ENCODE measurements at regions not wholly inside any gene's neighbourhood (a gene's known extent, or its start where the extent isn't known, plus 50 kb on each side); places are given as distances from the start of the nearest gene placed in this dataset.

DNA sequence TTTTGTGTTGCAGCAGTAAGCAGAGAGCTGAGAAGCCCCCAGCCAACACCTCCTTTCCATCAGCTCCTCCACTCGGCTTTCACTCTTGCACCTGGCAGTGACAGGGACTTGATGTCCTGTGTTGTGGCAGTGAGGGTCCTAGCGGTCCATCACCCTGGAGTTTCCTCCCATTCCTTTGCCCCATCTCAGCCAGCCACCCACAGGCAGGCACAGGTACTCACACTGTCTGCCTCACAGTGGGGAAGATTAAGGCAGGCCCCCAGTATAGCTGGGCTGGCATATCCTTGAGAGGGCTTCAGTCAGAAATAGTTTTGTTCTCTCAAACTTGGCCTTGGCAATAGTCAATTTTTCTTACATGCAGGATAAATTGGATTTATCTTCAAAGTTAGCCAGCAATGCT, 362.7 kb downstream of the GADD45G start:
- no peak overlapping the region for H3K4me3 ChIP-seq
- DNase-seq, result no peak
- intact Hi-C loops (cut with DNase I), result no loop called here
- H3K4me1 ChIP-seq (replicated peaks in 1 of 2), result peaks cover 0 to under 1% of the 10 kb centered on the region in 2 donors
- no peak for TF ChIP-seq POLR2A (IDR thresholded peaks at IDR 0.05)
- TF ChIP-seq, protein P1, sequence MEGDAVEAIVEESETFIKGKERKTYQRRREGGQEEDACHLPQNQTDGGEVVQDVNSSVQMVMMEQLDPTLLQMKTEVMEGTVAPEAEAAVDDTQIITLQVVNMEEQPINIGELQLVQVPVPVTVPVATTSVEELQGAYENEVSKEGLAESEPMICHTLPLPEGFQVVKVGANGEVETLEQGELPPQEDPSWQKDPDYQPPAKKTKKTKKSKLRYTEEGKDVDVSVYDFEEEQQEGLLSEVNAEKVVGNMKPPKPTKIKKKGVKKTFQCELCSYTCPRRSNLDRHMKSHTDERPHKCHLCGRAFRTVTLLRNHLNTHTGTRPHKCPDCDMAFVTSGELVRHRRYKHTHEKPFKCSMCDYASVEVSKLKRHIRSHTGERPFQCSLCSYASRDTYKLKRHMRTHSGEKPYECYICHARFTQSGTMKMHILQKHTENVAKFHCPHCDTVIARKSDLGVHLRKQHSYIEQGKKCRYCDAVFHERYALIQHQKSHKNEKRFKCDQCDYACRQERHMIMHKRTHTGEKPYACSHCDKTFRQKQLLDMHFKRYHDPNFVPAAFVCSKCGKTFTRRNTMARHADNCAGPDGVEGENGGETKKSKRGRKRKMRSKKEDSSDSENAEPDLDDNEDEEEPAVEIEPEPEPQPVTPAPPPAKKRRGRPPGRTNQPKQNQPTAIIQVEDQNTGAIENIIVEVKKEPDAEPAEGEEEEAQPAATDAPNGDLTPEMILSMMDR (IDR thresholded peaks at IDR 0.05), result no peak
- no peaks in the 10 kb centered on the region for H3K36me3 ChIP-seq (replicated peaks in 1 of 2)
- WGBS, 4 donors, result 58 to 98% (median 79%) methylated on average over 2 of the region's 2 CpGs
- H3K9me3 ChIP-seq (replicated peaks in 1 of 3), result no peaks in the 10 kb centered on the region
- no peak overlapping the region for H3K27ac ChIP-seq
- no peaks in the 10 kb centered on the region for H3K27me3 ChIP-seq

DNA sequence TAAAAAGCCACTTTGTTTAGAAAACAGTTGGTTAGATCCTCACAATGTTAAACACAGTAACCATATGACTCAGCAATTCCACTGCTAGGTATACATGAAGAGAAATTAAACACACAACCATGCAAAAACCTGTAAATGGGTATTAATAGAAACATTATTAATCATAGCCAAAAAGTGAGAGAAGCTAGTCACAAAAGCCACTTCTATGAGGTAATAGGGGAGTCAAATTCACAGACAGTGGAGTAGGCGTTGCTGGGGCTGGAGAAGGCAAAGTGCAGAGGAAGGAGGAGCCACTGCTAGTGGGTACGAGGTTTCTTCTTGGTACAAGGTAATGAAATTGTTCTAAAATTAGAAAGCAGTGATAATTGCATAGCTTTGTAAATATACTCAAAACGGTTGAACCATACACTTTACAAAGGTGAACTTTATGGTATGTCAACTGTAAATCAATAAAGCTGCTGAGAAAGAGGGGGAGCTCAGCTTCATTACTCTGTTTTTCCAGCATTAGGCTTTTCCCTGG, 364.4 kb downstream of the GADD45G start:
- Histone ChIP-seq H3K27ac (no peak overlapping the region), H3K4me3 (no peak overlapping the region), H3K4me1 (replicated peaks in 1 of 2) (no peaks in the 10 kb centered on the region), H3K27me3 (no peaks in the 10 kb centered on the region), H3K36me3 (replicated peaks in 1 of 2) (no peaks in the 10 kb centered on the region), H3K9me3 (replicated peaks in 1 of 3) (no peaks in the 10 kb centered on the region)
- no peak for DNase-seq
- WGBS, 4 donors, result 28 to 61% (median 49%) methylated on average over 3 of the region's 3 CpGs
- intact Hi-C loops (cut with DNase I), result no loop called here
- no peak for TF ChIP-seq POLR2A (IDR thresholded peaks at IDR 0.05)
- TF ChIP-seq, protein P1 (IDR thresholded peaks at IDR 0.05), result no peak

DNA sequence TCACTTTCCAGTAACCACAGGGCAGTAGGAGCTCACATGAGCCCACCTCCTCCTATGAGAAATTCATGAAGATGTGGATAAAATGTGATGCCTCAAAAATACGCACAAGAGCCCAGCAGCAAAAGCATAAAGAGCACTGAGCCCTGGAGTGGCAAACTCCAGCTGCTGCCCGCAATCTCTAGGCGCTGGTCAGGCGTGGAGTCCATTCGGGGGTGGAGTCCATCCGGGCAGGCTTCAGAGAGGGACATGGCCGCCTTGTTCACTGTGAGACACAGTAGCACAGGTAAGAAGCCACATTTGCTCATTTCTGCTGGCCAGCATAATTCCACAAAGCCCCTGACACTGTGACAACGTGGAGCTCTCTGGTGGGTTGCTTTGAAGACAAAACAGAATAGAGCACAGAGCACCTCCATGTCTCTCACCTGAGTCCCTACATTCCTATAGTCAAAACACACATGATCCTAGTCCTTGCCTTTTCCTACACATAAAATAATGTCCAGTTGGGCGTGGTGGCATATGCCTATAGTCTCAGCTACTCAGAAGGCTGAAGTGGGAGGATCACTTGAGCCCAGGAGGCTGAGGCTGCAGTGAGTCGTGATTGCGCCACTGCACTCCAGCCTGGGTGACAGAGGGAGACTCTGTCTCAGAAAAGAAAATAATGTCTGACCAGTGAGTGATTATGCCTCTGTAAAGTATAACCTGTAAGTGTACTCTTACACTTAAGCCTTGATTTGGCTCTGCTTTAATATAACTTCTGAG, 365.2 kb downstream of the GADD45G start:
- H3K4me1 ChIP-seq (replicated peaks in 1 of 2), result no peaks in the 10 kb centered on the region
- H3K4me3 ChIP-seq, result no peak overlapping the region
- H3K36me3 ChIP-seq (replicated peaks in 1 of 2), result no peaks in the 10 kb centered on the region
- DNase-seq, result no peak
- no peak overlapping the region for H3K27ac ChIP-seq
- no peaks in the 10 kb centered on the region for H3K9me3 ChIP-seq (replicated peaks in 1 of 3)
- WGBS, 4 donors, result 91 to 94% (median 92%) methylated on average over 10 to 11 of the region's 11 CpGs
- intact Hi-C loops (cut with DNase I), result no loop called here
- TF ChIP-seq, protein P1 (IDR thresholded peaks at IDR 0.05), result no peak
- H3K27me3 ChIP-seq, result no peaks in the 10 kb centered on the region

DNA sequence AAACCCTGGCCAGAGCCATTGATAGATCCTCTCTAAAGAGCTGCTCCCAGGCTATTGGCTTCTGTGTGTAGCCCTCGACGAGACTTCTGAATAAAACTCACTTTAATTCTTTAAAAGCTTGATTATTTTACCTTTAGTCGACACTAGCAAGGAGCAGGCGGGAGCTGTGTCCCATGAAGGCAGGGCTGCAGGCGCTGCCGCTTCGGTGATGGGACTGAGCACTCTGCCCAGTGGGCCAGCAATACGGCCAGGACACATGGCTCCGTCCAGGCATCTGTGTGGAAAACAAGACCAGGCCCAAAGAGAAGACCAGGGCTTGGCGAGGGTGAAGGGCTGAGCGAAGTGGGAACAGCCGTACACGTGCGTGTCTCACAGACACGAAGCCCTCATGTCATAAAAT, 365.9 kb downstream of the GADD45G start:
- no peaks in the 10 kb centered on the region for H3K9me3 ChIP-seq (replicated peaks in 1 of 3)
- intact Hi-C loops (cut with DNase I), result no loop called here

More for the DNA sequence above, 365.9 kb downstream of the GADD45G start:
- DNase-seq, result no peak
- Histone ChIP-seq H3K27ac (no peak overlapping the region), H3K27me3 (no peaks in the 10 kb centered on the region), H3K36me3 (replicated peaks in 1 of 2) (no peaks in the 10 kb centered on the region), H3K4me3 (no peak overlapping the region), H3K4me1 (replicated peaks in 1 of 2) (no peaks in the 10 kb centered on the region)
- 90 to 95% (median 94%) methylated on average over 15 of the region's 15 CpGs for WGBS, 4 donors
- TF ChIP-seq, protein P1 (IDR thresholded peaks at IDR 0.05), result no peak
- TF ChIP-seq POLR2A (IDR thresholded peaks at IDR 0.05), result no peak
